ENCODE measurements at regions not wholly inside any gene's neighbourhood (a gene's known extent, or its start where the extent isn't known, plus 50 kb on each side); places are given as distances from the start of the nearest gene placed in this dataset.

DNA sequence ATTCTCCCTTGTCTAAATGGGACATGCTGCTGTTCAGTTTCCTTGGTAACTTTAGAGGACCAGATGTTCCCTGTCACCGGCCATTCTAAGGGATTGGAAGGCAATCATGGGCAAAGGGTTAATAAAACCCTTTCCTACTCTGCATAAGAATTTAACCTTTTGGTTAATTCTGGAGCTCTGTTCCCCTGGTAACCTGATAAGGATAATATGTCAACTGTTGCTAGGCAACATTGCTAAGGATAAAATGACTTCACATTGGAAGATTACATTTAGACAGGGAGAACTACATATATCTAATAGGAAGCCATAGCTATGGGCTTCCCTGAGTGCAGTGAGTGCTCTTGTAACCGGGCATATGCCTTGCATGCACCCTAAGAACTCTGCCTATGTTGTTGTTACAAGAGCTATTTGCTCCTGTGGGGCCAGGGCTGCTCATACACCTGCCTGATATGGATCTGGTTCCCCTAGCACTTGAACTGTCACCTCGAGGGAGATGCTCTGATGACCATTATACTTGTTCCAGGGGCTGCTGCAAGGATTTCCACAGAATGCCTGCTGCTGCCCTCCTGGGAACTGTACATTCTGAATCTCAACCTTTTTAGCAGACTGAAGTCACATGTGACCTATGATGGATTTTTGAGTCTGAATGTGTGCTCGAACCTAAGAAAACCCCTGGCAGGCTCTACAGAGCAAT lies 326.3 kb upstream of the PDZRN3 start:
- H3K4me3 ChIP-seq (ENCODE audit: low read depth in 1 of 2, low read length in 2 of 2), result no peak overlapping the region
- H3K36me3 ChIP-seq (ENCODE audit: insufficient read depth, low read length), result no peaks in the 10 kb centered on the region
- H3K9me3 ChIP-seq (ENCODE audit: low read length), result no peaks in the 10 kb centered on the region
- no peak overlapping the region for H3K9ac ChIP-seq (ENCODE audit: low read length)
- no peaks in the 10 kb centered on the region for H3K4me1 ChIP-seq (ENCODE audit: insufficient read depth, low read length)
- no peaks in the 10 kb centered on the region for H3K27me3 ChIP-seq (ENCODE audit: control insufficient read depth in 1 of 2, insufficient read depth in 2 of 2, low read length in 2 of 2)
- no peak overlapping the region for H3K27ac ChIP-seq (ENCODE audit: low read depth, low read length)

DNA sequence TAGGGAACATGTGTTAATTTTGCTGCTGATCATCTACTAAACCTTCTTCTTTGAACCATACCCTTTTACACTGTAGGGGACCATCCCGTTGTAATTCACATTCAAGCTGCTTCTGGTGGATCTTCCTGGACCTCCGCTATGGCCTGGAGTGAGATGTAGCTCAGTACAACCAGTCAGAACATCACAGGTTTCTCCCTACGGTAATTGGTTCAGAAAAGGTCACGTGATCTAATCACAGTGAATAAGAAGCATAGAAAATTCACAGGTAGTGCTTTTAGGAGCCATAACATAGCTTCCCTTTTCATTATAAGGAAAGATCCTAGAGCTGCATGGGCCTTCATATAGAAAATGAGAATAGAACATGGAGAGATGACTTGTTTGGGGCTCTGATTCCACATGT lies 320.8 kb upstream of the PDZRN3 start:
- Histone ChIP-seq H3K27ac (ENCODE audit: low read depth, low read length) (no peak overlapping the region), H3K4me3 (ENCODE audit: low read depth in 1 of 2, low read length in 2 of 2) (no peak overlapping the region), H3K9me3 (ENCODE audit: low read length) (no peaks in the 10 kb centered on the region), H3K4me1 (ENCODE audit: insufficient read depth, low read length) (no peaks in the 10 kb centered on the region), H3K27me3 (ENCODE audit: control insufficient read depth in 1 of 2, insufficient read depth in 2 of 2, low read length in 2 of 2) (no peaks in the 10 kb centered on the region), H3K36me3 (ENCODE audit: insufficient read depth, low read length) (no peaks in the 10 kb centered on the region), H3K9ac (ENCODE audit: low read length) (no peak overlapping the region)

DNA sequence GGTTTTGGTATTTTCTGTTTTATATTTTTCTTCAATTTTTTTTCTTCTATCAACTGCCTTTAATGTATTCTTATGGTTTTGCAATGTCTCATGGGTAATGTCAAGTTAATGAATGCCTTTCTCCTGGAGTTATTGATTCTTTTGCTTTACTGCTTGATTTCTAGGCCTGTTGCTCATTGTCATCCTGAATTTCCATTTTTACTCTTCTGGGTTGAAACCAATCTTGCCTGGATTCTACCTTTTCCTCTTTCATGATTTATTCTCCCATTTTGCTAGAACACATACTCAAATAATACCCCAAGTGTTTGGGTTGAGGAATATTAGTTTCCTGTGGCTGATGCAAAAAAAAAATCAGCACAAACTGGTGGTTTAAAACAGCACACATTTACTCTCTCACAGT lies 315.2 kb upstream of the PDZRN3 start:
- Histone ChIP-seq H3K27me3 (ENCODE audit: control insufficient read depth in 1 of 2, insufficient read depth in 2 of 2, low read length in 2 of 2) (no peaks in the 10 kb centered on the region), H3K4me3 (ENCODE audit: low read depth in 1 of 2, low read length in 2 of 2) (no peak overlapping the region), H3K9me3 (ENCODE audit: low read length) (no peaks in the 10 kb centered on the region), H3K9ac (ENCODE audit: low read length) (no peak overlapping the region), H3K4me1 (ENCODE audit: insufficient read depth, low read length) (no peaks in the 10 kb centered on the region), H3K36me3 (ENCODE audit: insufficient read depth, low read length) (no peaks in the 10 kb centered on the region), H3K27ac (ENCODE audit: low read depth, low read length) (no peak overlapping the region)

DNA sequence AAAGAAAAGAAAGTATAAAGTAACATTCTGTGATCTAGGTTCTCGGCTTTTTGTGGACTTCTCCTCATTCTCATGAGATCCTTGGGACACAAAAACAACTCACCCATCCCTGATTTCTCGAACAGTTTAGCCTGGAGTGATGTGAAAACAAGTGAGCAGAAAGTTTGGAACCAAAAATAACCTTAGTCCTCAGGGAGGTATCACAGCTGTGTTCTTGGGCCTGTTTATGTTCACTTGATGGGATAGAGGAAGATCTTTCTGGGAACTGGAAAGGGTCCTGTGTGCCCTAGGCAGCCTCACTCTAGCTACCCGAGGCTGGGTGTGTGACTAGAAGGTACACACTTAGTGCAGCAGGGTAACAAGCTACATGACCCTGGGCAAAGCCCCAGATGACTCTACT lies 308.8 kb upstream of the PDZRN3 start:
- no peak overlapping the region for H3K4me3 ChIP-seq (ENCODE audit: low read depth in 1 of 2, low read length in 2 of 2)
- H3K27ac ChIP-seq (ENCODE audit: low read depth, low read length), result no peak overlapping the region
- H3K9ac ChIP-seq (ENCODE audit: low read length), result no peak overlapping the region
- no peaks in the 10 kb centered on the region for H3K27me3 ChIP-seq (ENCODE audit: control insufficient read depth in 1 of 2, insufficient read depth in 2 of 2, low read length in 2 of 2)
- no peaks in the 10 kb centered on the region for H3K36me3 ChIP-seq (ENCODE audit: insufficient read depth, low read length)
- no peaks in the 10 kb centered on the region for H3K9me3 ChIP-seq (ENCODE audit: low read length)
- H3K4me1 ChIP-seq (ENCODE audit: insufficient read depth, low read length), result no peaks in the 10 kb centered on the region

DNA sequence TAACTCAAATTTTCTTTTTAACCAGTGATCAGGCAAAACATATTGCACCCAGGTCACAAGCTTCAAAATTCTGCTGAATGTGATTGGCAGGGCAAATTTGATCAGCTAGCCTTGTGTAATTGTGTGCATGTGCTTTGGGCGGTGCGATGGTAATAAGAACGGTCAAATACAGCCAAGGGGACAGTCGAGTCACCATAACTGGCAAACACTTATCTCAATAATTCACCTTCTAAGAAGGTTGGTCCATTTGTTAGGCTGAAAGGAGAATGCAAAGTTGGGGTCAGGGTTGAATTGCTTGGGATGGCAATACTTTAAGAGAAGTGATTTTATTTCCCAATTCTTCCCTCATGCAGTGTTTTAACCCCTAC lies 302.4 kb upstream of the PDZRN3 start:
- H3K27me3 ChIP-seq (ENCODE audit: control insufficient read depth in 1 of 2, insufficient read depth in 2 of 2, low read length in 2 of 2), result no peaks in the 10 kb centered on the region

DNA sequence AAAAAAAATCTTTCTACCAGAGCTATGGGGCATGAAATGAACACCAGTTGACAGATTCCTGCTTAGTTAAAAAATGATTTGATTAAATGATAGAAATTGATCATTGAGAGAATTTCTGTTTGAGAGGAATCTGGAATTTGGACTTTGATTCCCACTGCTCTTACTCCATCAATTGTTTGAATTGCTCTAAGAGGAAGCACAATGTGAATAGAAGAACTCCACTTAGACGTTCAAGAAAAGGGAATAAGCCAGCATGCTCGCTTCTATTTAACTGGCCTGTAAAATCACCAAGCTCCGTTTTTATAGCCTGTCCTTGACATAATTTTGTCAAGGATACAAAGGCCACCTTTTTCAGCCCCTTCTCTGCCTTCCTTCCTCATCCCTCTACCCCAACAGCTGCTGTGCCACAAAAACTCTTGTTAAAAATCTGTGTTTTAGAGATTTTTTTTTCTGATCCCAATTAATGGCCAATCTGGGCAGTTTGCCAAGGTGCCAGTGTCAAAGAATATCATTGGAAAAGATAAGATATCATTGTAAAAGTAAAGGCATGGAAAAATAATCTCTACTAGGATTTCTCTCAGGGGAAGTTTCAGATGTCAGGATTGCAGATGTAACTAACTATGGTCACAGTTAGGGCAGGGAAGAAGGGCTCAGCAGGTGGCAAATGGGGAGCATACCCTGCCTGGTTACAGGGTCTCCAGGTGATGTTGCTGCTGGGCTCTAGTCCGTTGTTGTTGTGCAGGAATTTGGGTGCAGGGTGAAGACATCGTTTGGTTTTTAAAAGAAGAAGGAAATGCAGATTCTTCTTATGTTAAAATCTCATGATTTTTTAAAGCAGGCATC lies 301.8 kb upstream of the PDZRN3 start:
- H3K4me1 ChIP-seq (ENCODE audit: insufficient read depth, low read length), result no peaks in the 10 kb centered on the region
- H3K27ac ChIP-seq (ENCODE audit: low read depth, low read length), result no peak overlapping the region
- H3K9ac ChIP-seq (ENCODE audit: low read length), result no peak overlapping the region
- no peaks in the 10 kb centered on the region for H3K36me3 ChIP-seq (ENCODE audit: insufficient read depth, low read length)
- no peaks in the 10 kb centered on the region for H3K27me3 ChIP-seq (ENCODE audit: control insufficient read depth in 1 of 2, insufficient read depth in 2 of 2, low read length in 2 of 2)
- no peaks in the 10 kb centered on the region for H3K9me3 ChIP-seq (ENCODE audit: low read length)
- no peak overlapping the region for H3K4me3 ChIP-seq (ENCODE audit: low read depth in 1 of 2, low read length in 2 of 2)

More for the DNA sequence above, 302.4 kb upstream of the PDZRN3 start:
- Histone ChIP-seq H3K4me3 (ENCODE audit: low read depth in 1 of 2, low read length in 2 of 2) (no peak overlapping the region), H3K9ac (ENCODE audit: low read length) (no peak overlapping the region), H3K36me3 (ENCODE audit: insufficient read depth, low read length) (no peaks in the 10 kb centered on the region), H3K27ac (ENCODE audit: low read depth, low read length) (no peak overlapping the region), H3K4me1 (ENCODE audit: insufficient read depth, low read length) (no peaks in the 10 kb centered on the region), H3K9me3 (ENCODE audit: low read length) (no peaks in the 10 kb centered on the region)

DNA sequence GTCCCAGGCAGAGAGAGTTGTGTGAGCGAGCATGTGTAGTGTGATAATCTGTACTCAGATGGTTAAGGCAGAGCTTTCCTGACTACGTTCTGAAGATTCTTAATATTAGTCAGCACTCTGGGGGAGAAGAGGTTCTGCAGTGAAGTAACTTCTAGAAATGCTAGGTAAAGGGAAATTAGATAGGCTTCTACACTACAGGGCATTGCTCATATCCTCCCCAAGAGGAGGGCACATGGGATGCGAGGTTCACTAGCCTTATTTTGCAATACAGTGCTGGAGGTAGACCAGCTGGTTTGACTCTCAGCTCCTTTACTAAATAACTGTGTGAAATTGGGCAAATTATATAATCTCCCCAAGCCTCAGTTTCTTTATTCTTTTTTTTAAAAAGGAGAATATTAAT lies 300.3 kb upstream of the PDZRN3 start:
- no peak overlapping the region for H3K27ac ChIP-seq (ENCODE audit: low read depth, low read length)
- no peak overlapping the region for H3K9ac ChIP-seq (ENCODE audit: low read length)
- H3K4me3 ChIP-seq (ENCODE audit: low read depth in 1 of 2, low read length in 2 of 2), result no peak overlapping the region
- H3K27me3 ChIP-seq (ENCODE audit: control insufficient read depth in 1 of 2, insufficient read depth in 2 of 2, low read length in 2 of 2), result no peaks in the 10 kb centered on the region
- H3K4me1 ChIP-seq (ENCODE audit: insufficient read depth, low read length), result no peaks in the 10 kb centered on the region
- no peaks in the 10 kb centered on the region for H3K36me3 ChIP-seq (ENCODE audit: insufficient read depth, low read length)
- no peaks in the 10 kb centered on the region for H3K9me3 ChIP-seq (ENCODE audit: low read length)

DNA sequence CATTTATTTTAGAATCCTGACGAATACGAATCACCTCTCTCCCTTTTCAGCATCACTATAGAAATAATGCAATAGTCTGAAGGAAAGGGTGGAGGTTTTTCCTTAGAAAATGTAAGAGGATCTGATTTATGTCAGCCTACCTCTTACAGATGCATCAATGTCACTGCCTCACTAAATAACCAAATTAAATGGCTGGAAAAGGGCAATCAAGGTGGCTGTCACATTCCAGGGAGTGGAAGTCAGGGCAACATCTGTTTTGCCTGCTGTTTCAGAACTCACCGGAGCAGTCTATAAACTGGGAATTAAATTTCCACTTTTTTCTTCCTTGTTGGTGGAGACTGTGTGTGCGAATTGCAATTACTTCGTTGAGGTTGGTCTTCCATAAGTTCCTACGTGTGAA lies 299.3 kb upstream of the PDZRN3 start:
- Histone ChIP-seq H3K27ac (ENCODE audit: low read depth, low read length) (no peak overlapping the region), H3K36me3 (ENCODE audit: insufficient read depth, low read length) (no peaks in the 10 kb centered on the region), H3K9me3 (ENCODE audit: low read length) (no peaks in the 10 kb centered on the region), H3K27me3 (ENCODE audit: control insufficient read depth in 1 of 2, insufficient read depth in 2 of 2, low read length in 2 of 2) (no peaks in the 10 kb centered on the region), H3K4me1 (ENCODE audit: insufficient read depth, low read length) (no peaks in the 10 kb centered on the region), H3K4me3 (ENCODE audit: low read depth in 1 of 2, low read length in 2 of 2) (no peak overlapping the region), H3K9ac (ENCODE audit: low read length) (no peak overlapping the region)

DNA sequence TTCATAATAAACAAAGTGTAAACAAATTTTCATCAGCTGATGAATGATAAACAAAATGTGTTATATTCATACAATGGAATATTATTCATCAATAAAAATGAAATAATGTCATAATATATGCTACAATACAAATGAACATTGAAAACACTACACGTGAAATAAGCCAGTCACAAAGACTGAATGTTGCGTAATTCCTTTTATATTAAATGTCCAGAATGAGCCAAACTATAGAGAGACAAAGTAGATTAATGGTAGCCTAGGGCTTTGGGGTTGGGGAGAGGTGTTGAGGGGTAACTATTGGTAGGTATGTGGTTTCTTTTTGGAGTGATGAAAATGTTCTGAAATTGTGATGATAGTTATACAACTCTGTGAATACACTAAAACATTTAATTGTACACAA lies 292.9 kb upstream of the PDZRN3 start:
- H3K9me3 ChIP-seq (ENCODE audit: low read length), result no peaks in the 10 kb centered on the region

DNA sequence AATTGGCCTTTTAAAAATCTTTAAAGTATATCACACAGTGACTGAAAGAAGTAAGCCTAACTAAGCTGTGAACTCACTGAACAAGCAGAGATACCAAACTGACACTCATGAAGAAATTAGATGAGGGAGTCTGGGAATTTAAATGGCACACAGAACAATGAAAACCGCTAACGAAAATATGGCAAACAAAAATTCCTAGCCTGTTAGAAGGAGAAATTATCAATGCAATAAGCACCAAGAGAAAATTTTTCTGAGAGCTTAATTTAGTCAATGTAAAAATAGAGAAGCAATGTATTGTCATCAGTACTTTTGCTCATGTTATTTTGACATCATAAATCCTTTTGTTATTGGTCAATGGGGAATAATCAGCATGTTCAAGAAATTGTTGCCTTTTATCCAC lies 291.1 kb upstream of the PDZRN3 start:
- Histone ChIP-seq H3K27ac (ENCODE audit: low read depth, low read length) (no peak overlapping the region), H3K9ac (ENCODE audit: low read length) (no peak overlapping the region), H3K4me3 (ENCODE audit: low read depth in 1 of 2, low read length in 2 of 2) (no peak overlapping the region), H3K27me3 (ENCODE audit: control insufficient read depth in 1 of 2, insufficient read depth in 2 of 2, low read length in 2 of 2) (no peaks in the 10 kb centered on the region), H3K4me1 (ENCODE audit: insufficient read depth, low read length) (no peaks in the 10 kb centered on the region), H3K9me3 (ENCODE audit: low read length) (no peaks in the 10 kb centered on the region), H3K36me3 (ENCODE audit: insufficient read depth, low read length) (no peaks in the 10 kb centered on the region)

More for the DNA sequence above, 292.9 kb upstream of the PDZRN3 start:
- H3K27me3 ChIP-seq (ENCODE audit: control insufficient read depth in 1 of 2, insufficient read depth in 2 of 2, low read length in 2 of 2), result no peaks in the 10 kb centered on the region
- no peak overlapping the region for H3K9ac ChIP-seq (ENCODE audit: low read length)
- no peak overlapping the region for H3K4me3 ChIP-seq (ENCODE audit: low read depth in 1 of 2, low read length in 2 of 2)
- no peaks in the 10 kb centered on the region for H3K4me1 ChIP-seq (ENCODE audit: insufficient read depth, low read length)
- H3K27ac ChIP-seq (ENCODE audit: low read depth, low read length), result no peak overlapping the region
- no peaks in the 10 kb centered on the region for H3K36me3 ChIP-seq (ENCODE audit: insufficient read depth, low read length)

DNA sequence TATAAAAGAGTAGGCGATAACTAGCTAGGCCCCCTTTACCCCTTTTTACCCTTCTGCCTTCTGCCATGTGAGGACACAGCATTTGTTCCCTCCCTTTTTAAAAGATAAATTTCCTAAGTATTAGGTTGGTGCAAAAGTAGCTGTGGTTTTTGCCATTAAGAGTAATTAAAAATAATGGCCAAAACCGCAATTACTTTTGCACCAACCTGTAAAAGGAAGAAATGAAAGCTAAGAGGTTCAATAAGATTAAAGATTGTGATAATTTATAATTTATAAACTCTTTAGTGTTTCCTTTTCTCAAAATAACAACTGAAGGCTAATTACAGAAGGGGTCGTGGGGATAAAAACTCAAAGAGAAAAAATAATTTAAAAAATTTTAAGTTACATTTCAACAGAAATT lies 283.5 kb upstream of the PDZRN3 start:
- H3K4me1 ChIP-seq (ENCODE audit: insufficient read depth, low read length), result no peaks in the 10 kb centered on the region
- H3K9ac ChIP-seq (ENCODE audit: low read length), result no peak overlapping the region
- no peaks in the 10 kb centered on the region for H3K27me3 ChIP-seq (ENCODE audit: control insufficient read depth in 1 of 2, insufficient read depth in 2 of 2, low read length in 2 of 2)
- H3K9me3 ChIP-seq (ENCODE audit: low read length), result no peaks in the 10 kb centered on the region
- H3K27ac ChIP-seq (ENCODE audit: low read depth, low read length), result no peak overlapping the region
- H3K36me3 ChIP-seq (ENCODE audit: insufficient read depth, low read length), result no peaks in the 10 kb centered on the region
- no peak overlapping the region for H3K4me3 ChIP-seq (ENCODE audit: low read depth in 1 of 2, low read length in 2 of 2)

DNA sequence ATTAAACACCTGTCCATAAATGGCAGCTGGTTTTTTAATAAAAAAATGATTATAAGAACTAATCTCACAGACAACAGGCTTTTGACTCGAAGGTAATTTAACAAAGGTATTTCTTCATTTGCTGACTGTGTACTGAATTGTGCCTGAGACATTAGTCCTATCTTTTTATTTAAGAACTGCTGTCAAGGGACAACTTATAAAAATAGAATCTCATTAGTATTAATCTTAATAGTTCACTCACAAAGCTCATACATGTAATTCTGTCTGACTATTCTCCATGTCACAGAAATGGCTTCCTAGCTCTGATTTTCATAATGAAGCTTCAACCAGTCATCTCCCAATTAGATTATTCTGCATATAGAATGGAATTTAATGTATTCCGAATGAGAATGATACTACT lies 276.9 kb upstream of the PDZRN3 start:
- H3K27me3 ChIP-seq (ENCODE audit: control insufficient read depth in 1 of 2, insufficient read depth in 2 of 2, low read length in 2 of 2), result no peaks in the 10 kb centered on the region
- H3K4me1 ChIP-seq (ENCODE audit: insufficient read depth, low read length), result no peaks in the 10 kb centered on the region
- H3K9ac ChIP-seq (ENCODE audit: low read length), result no peak overlapping the region
- H3K27ac ChIP-seq (ENCODE audit: low read depth, low read length), result no peak overlapping the region
- no peaks in the 10 kb centered on the region for H3K36me3 ChIP-seq (ENCODE audit: insufficient read depth, low read length)
- no peak overlapping the region for H3K4me3 ChIP-seq (ENCODE audit: low read depth in 1 of 2, low read length in 2 of 2)
- no peaks in the 10 kb centered on the region for H3K9me3 ChIP-seq (ENCODE audit: low read length)
